SK-N-SH (cell line): ENCODE measurements at regions not wholly inside any gene's neighbourhood (a gene's known extent, or its start where the extent isn't known, plus 50 kb on each side); places are given as distances from the start of the nearest gene placed in this dataset.

Source experiments
- CTCF ChIA-PET: fragments of 300-600, 350-600 bp; formaldehyde crosslinking; extraction: SDS; loops from one replicate; lab custom pipeline; 2021; lab: Yijun Ruan, JAX
- POLR2A ChIA-PET: fragments of 350-600 bp; sonication (Branson Sonifier 250); formaldehyde crosslinking; extraction: SDS; loops from one replicate; lab custom pipeline; 2020; ENCODE audit warnings: antibody characterized with exemption, inconsistent platforms; lab: Yijun Ruan, JAX
- DNase-seq: peaks from one replicate; pipeline ENCODE4 v3.0.0; 2012
- H2AFZ ChIP-seq: fragments of 200-600 bp; sonication (generic); 2 replicates; pipeline ENCODE4 v1.8.1; 2016; ENCODE audit warnings: antibody characterized with exemption, mild to moderate bottlenecking, low read depth
- H3F3A ChIP-seq: fragments of 200-600 bp; sonication (generic); replicated peaks from 2 replicates; pipeline ENCODE3; 2016; ENCODE audit warnings: antibody characterized with exemption, mild to moderate bottlenecking; ENCODE audit not compliant: insufficient read depth
- H3K27ac ChIP-seq, 2 experiments: fragments of 200-500 bp in 1 of 2; fragments of 200-600 bp in 1 of 2; sonication (Bioruptor generic) in 1 of 2; sonication (generic), shearing (Covaris generic) in 1 of 2; 2 replicates each; pipeline versions ENCODE4 v1.5.1 to v1.6.1; 2014 to 2016; ENCODE audit warnings: low read depth in 2 of 2, inconsistent platforms in 1 of 2, low read length in 1 of 2, mild to moderate bottlenecking in 1 of 2, mixed read lengths in 1 of 2
- H3K27me3 ChIP-seq: fragments of 200-600 bp; sonication (generic), shearing (Covaris generic); 2 replicates; pipeline ENCODE4 v1.6.1; 2016; ENCODE audit warnings: mixed run types; ENCODE audit not compliant: insufficient read depth
- H3K36me3 ChIP-seq, 2 experiments: fragments of 200-500 bp in 1 of 2; fragments of 200-600 bp in 1 of 2; sonication (Bioruptor generic) in 1 of 2; sonication (generic) in 1 of 2; replicated peaks in 1 of 2; 2 replicates each; pipeline versions ENCODE3 to v1.5.1; 2014 to 2016; ENCODE audit warnings: low read length in 1 of 2, mild to moderate bottlenecking in 1 of 2; ENCODE audit not compliant: insufficient read depth in 2 of 2, control insufficient read depth in 1 of 2
- H3K4me1 ChIP-seq, 2 experiments: fragments of 200-500 bp in 1 of 2; fragments of 200-600 bp in 1 of 2; sonication (Bioruptor generic) in 1 of 2; sonication (generic), shearing (Covaris generic) in 1 of 2; 2 replicates each; pipeline versions ENCODE4 v1.5.1 to v1.6.1; 2014 to 2016; ENCODE audit warnings: low read depth in 1 of 2, low read length in 1 of 2, mixed run types in 1 of 2; ENCODE audit not compliant: insufficient read depth in 2 of 2, control insufficient read depth in 1 of 2
- H3K4me2 ChIP-seq: fragments of 200-600 bp; sonication (generic), shearing (Covaris generic); 2 replicates; pipeline ENCODE4 v1.6.1; 2017; ENCODE audit warnings: mixed run types
- H3K4me3 ChIP-seq, 2 experiments: fragments of 200-500 bp in 1 of 2; fragments of 200-600 bp in 1 of 2; sonication (Bioruptor generic) in 1 of 2; sonication (generic), shearing (Covaris generic) in 1 of 2; 2 replicates each; pipeline versions ENCODE4 v1.5.1 to v1.8.1; 2014 to 2016; ENCODE audit warnings: low read depth in 2 of 2, inconsistent platforms in 1 of 2, low read length in 1 of 2, mild to moderate bottlenecking in 1 of 2, mixed read lengths in 1 of 2, moderate library complexity in 1 of 2
- H3K79me2 ChIP-seq: fragments of 200-600 bp; sonication (generic); 2 replicates; pipeline ENCODE4 v1.8.1; 2017; ENCODE audit warnings: mild to moderate bottlenecking; ENCODE audit not compliant: insufficient read depth
- H3K9ac ChIP-seq: fragments of 200-600 bp; sonication (generic); 2 replicates; pipeline ENCODE4 v1.6.1; 2017; ENCODE audit warnings: mixed run types
- H3K9me2 ChIP-seq: fragments of 200-600 bp; sonication (generic); 2 replicates; pipeline ENCODE4 v1.6.1; 2017; ENCODE audit warnings: mixed run types
- H3K9me3 ChIP-seq: fragments of 200-600 bp; sonication (generic); 2 replicates; pipeline ENCODE4 v1.6.1; 2017; ENCODE audit warnings: mixed run types, mild to moderate bottlenecking, moderate library complexity
- H4K20me1 ChIP-seq: fragments of 200-600 bp; sonication (generic); 2 replicates; pipeline ENCODE4 v1.6.1; 2017; ENCODE audit warnings: mild to moderate bottlenecking, mixed run types; ENCODE audit not compliant: insufficient read depth
- CHD2 ChIP-seq: fragments of 150-350 bp; IDR thresholded peaks from 2 replicates; pipeline ENCODE4 v1.6.1; 2018; ENCODE audit warnings: low read length; ENCODE audit not compliant: partially characterized antibody
- ELF1 ChIP-seq: IDR thresholded peaks from 2 replicates; pipeline ENCODE4 v1.4.0; 2012
- FOXJ3 ChIP-seq: sonication (generic); formaldehyde crosslinking; IDR thresholded peaks from 2 replicates; pipeline ENCODE4 v1.5.1; 2020; ENCODE audit warnings: mild to moderate bottlenecking, missing genetic modification reagents
- GABPA ChIP-seq: IDR thresholded peaks from 2 replicates; pipeline ENCODE4 v1.4.0; 2012; ENCODE audit warnings: low read depth, mild to moderate bottlenecking
- GATA2 ChIP-seq: sonication (generic); formaldehyde crosslinking; IDR thresholded peaks from 2 replicates; pipeline ENCODE4 v1.5.0; 2020; ENCODE audit warnings: mild to moderate bottlenecking, missing genetic modification reagents
- IRF3 ChIP-seq: fragments of 150-350 bp; IDR thresholded peaks from 2 replicates; pipeline ENCODE4 v1.6.1; 2016; ENCODE audit warnings: mild to moderate bottlenecking, low read depth, low read length
- MEF2A ChIP-seq: IDR thresholded peaks from 2 replicates; pipeline ENCODE4 v1.4.0; 2012; ENCODE audit warnings: low read depth, borderline replicate concordance
- MXI1 ChIP-seq: IDR thresholded peaks from 2 replicates; pipeline ENCODE4 v1.6.1; 2012; ENCODE audit warnings: mild to moderate bottlenecking, low read depth, low read length, improper control_type of control experiment
- NFIC ChIP-seq: IDR thresholded peaks from 2 replicates; pipeline ENCODE4 v1.4.0; 2012; ENCODE audit warnings: borderline replicate concordance
- NRF1 ChIP-seq: IDR thresholded peaks from 2 replicates; pipeline ENCODE4 v1.6.1; 2012; ENCODE audit warnings: low read depth, mild to moderate bottlenecking, low read length
- POLR2AphosphoS5 ChIP-seq: IDR thresholded peaks from 2 replicates; pipeline ENCODE4 v1.6.1; 2012; ENCODE audit warnings: low read depth, low read length
- RAD21 ChIP-seq: IDR thresholded peaks from 2 replicates; pipeline ENCODE4 v1.6.1; 2012; ENCODE audit warnings: mild to moderate bottlenecking, low read length
- RCOR1 ChIP-seq: fragments of 150-350 bp; IDR thresholded peaks from 2 replicates; pipeline ENCODE4 v1.6.1; 2017; ENCODE audit warnings: antibody characterized with exemption, low read length
- SMC3 ChIP-seq: IDR thresholded peaks from 2 replicates; pipeline ENCODE4 v1.6.1; 2012; ENCODE audit warnings: low read depth, low read length, improper control_type of control experiment
- TAF1 ChIP-seq: IDR thresholded peaks from 2 replicates; pipeline ENCODE4 v1.6.1; 2012; ENCODE audit warnings: low read depth, mild to moderate bottlenecking, low read length, moderate library complexity, borderline replicate concordance
- TCF12 ChIP-seq: IDR thresholded peaks from 2 replicates; pipeline ENCODE4 v1.4.0; 2012
- TEAD4 ChIP-seq: IDR thresholded peaks from 2 replicates; pipeline ENCODE4 v1.4.0; 2012; ENCODE audit warnings: mild to moderate bottlenecking, borderline replicate concordance; ENCODE audit not compliant: insufficient read depth
- USF1 ChIP-seq: IDR thresholded peaks from 2 replicates; pipeline ENCODE4 v1.4.0; 2012; ENCODE audit warnings: low read depth, borderline replicate concordance
- YY1 ChIP-seq: IDR thresholded peaks from 2 replicates; pipeline ENCODE4 v1.4.0; 2012; ENCODE audit warnings: low read depth, mild to moderate bottlenecking
- WGBS: methylation state at CpG from one replicate; pipeline ENCODE4 v1.1.6; 2017; ENCODE audit warnings: low lambda C conversion rate; 5-methylcytosine and 5-hydroxymethylcytosine counted together

- no peak overlapping the region for H3K4me2 ChIP-seq
- DNase-seq, result no peak
- H3K9me2 ChIP-seq, result no peaks in the 10 kb centered on the region
- H3K4me1 ChIP-seq, result no peaks in the 10 kb centered on the region; a peak in 1 of 4 replicates
- H3K4me3 ChIP-seq, result no peak overlapping the region
- no peaks in the 10 kb centered on the region for H3K27me3 ChIP-seq
- WGBS, result 29% methylated on average over 2 of the region's 2 CpGs
- H3K79me2 ChIP-seq, result no peaks in the 10 kb centered on the region
- no peaks in the 10 kb centered on the region for H4K20me1 ChIP-seq
- no peak overlapping the region for H3K27ac ChIP-seq
- H2AFZ ChIP-seq, result no peak overlapping the region
- ChIA-PET POLR2A (no interaction called here), CTCF (no interaction called here)
- TF ChIP-seq ELF1 (no peak), RAD21 (no peak)
- H3K36me3 ChIP-seq, result no peaks in the 10 kb centered on the region
- H3K9me3 ChIP-seq, result no peaks in the 10 kb centered on the region
- H3F3A ChIP-seq, result no peaks in the 10 kb centered on the region
- H3K9ac ChIP-seq, result no peak overlapping the region
Measured at GRCh38 chr4:134343081-134343480, 141.5 kb upstream of the PABPC4L start.

GRCh38 chr4:134337574-134337973 is 136.0 kb upstream of the PABPC4L start:
- CTCF ChIA-PET, result no interaction called here
- no peak overlapping the region for H3K4me3 ChIP-seq
- no peak overlapping the region for H3K27ac ChIP-seq
- no peaks in the 10 kb centered on the region for H3K9me3 ChIP-seq
- no peaks in the 10 kb centered on the region for H3K9me2 ChIP-seq
- DNase-seq, result no peak
- H3F3A ChIP-seq, result no peaks in the 10 kb centered on the region
- H3K27me3 ChIP-seq, result no peaks in the 10 kb centered on the region
- H3K36me3 ChIP-seq, result no peaks in the 10 kb centered on the region
- H4K20me1 ChIP-seq, result no peaks in the 10 kb centered on the region
- H3K4me1 ChIP-seq, result no peaks in the 10 kb centered on the region; a peak in 1 of 4 replicates
- no peak for TF ChIP-seq ELF1
- no peak for TF ChIP-seq TAF1
- TF ChIP-seq TCF12, result no peak
- TF ChIP-seq YY1, result no peak
- TF ChIP-seq CHD2, result no peak
- no peak for TF ChIP-seq RCOR1
- TF ChIP-seq NRF1, result no peak
- no peak overlapping the region for H2AFZ ChIP-seq
- no peaks in the 10 kb centered on the region for H3K79me2 ChIP-seq
- POLR2A ChIA-PET, result no interaction called here
- 7% methylated on average over 1 of the region's 1 CpG for WGBS
- H3K4me2 ChIP-seq, result no peak overlapping the region
- H3K9ac ChIP-seq, result no peak overlapping the region

- POLR2A ChIA-PET, result no interaction called here
- no peak overlapping the region for H3K27ac ChIP-seq
- no peaks in the 10 kb centered on the region for H3K36me3 ChIP-seq
- no peaks in the 10 kb centered on the region for H3K9me3 ChIP-seq
- no peak overlapping the region for H3K9ac ChIP-seq
- CTCF ChIA-PET, result no interaction called here
- no peak for DNase-seq
- H3K4me1 ChIP-seq, result no peaks in the 10 kb centered on the region
- no peaks in the 10 kb centered on the region for H3K79me2 ChIP-seq
- H4K20me1 ChIP-seq, result no peaks in the 10 kb centered on the region
- H3F3A ChIP-seq, result peaks cover 3% of the 10 kb centered on the region
- H3K4me3 ChIP-seq, result no peak overlapping the region
- TF ChIP-seq GABPA (no peak), POLR2AphosphoS5 (no peak), MEF2A (no peak), MXI1 (no peak), TEAD4 (no peak), SMC3 (no peak), USF1 (no peak), GATA2 (no peak), FOXJ3 (CRISPR knock-in tag) (no peak), TCF12 (no peak), NFIC (no peak), YY1 (no peak), IRF3 (no peak)
- no peaks in the 10 kb centered on the region for H3K27me3 ChIP-seq
- H2AFZ ChIP-seq, result no peak overlapping the region
- H3K4me2 ChIP-seq, result no peak overlapping the region
- H3K9me2 ChIP-seq, result no peaks in the 10 kb centered on the region
- WGBS, result 13% methylated on average over 4 of the region's 9 CpGs
Measured at GRCh38 chr4:134328741-134329140, 127.2 kb upstream of the PABPC4L start.
